Putamen (tissue), 1 donor: ENCODE measurements at regions not wholly inside any gene's neighbourhood (a gene's known extent, or its start where the extent isn't known, plus 50 kb on each side); places are given as distances from the start of the nearest gene placed in this dataset.

Experiments
- DNase-seq: peaks from one replicate; pipeline ENCODE4 v3.0.0-alpha.2; 2016; ENCODE audit warnings: low spot score

GRCh38 chr5:173464813-173465212 is 136.6 kb upstream of the STC2 start:
- no peak for DNase-seq

GRCh38 chr5:173463207-173463606 is 135.0 kb upstream of the STC2 start:
- DNase-seq = no peak

GRCh38 chr5:173458828-173459609 is 130.8 kb upstream of the STC2 start:
- DNase-seq = no peak

GRCh38 chr5:173457482-173457881 is 129.3 kb upstream of the STC2 start:
- no peak for DNase-seq

- no peak for DNase-seq
Observed at GRCh38 chr5:173456751-173457171, 128.5 kb upstream of the STC2 start.

DNA sequence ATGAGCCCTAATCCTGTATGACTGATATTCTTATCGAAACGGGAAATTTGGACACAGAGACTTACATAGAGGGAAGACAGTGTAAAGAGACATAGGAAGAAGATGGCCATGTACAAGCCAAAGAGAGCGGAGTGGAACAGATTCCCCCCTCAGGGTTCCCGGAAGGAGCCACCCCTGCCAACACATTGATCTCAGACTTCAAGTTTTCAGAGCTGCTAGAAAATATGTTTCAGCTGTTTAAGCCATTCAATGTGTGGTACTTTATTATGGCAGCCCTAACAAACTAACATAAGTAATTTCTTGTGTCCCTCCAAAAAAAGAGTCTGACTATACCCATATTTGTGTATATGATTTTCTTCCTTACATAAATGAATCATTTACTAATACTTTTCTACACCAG is 128.0 kb upstream of the STC2 start:
- no peak for DNase-seq

DNA sequence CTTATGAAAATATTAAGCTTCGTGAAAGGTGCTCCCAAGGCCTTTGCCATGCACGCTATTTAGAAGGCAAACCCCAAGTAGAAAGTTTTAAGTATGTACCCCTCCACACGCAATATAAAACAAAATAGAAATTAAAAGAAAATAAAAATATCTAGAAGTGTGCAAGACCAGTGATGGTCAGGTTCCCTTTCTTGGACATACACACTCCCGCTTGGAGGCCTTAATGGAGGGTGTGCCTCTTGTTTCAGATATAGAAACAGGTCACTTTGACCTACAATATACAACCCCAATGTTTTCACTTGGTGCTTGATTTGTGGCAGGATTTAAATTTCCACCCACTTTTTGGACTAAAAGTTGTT is 127.4 kb upstream of the STC2 start:
- DNase-seq = no peak

DNA sequence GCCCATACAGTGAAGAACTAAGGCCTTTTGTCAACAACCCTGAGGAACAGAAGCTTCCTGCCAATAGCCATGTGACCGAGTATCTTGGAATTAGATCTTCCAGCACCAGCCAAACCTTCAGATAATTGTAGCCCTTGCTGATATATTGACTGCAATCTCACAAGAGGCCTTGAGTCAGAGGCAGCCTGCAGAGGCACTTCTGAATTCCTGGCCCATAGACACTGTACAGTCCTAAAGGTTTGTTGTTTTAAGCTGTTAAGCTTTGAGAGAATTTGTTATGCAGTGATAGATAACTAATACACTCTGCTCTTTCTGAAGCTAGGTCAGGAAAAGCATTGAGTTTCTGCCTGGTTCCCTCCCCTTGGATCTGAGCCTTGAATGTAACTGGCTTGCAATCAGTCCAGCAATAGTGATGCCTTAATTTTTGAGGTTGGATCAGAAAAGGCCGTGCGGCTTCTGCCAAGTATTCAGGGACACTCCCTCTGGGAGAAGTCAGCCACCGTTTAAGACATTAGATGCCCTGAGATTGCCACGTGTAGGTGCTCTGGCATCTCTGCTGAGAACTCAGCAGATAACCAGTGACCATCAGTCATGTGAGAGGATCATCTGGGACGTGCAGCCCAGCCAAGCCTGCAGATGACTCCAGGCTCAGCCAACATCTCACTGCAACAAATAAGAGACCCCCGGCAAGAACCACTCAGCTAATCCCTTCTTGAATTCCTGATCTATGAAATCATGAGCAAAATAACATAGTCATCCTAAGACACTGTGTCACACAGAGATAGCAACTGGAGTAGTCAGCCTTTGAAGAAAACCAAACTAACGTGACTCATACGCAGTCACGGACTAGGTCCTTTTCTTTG is 126.8 kb upstream of the STC2 start:
- no peak for DNase-seq

GRCh38 chr5:173454361-173454735 is 126.1 kb upstream of the STC2 start:
- DNase-seq = no peak

- DNase-seq = no peak
Observed at GRCh38 chr5:173453167-173453566, 125.0 kb upstream of the STC2 start.

GRCh38 chr5:173452119-173452905 is 124.1 kb upstream of the STC2 start:
- no peak for DNase-seq

GRCh38 chr5:173451651-173452050 is 123.4 kb upstream of the STC2 start:
- DNase-seq = no peak

GRCh38 chr5:173451031-173451430 is 122.8 kb upstream of the STC2 start:
- DNase-seq = no peak

GRCh38 chr5:173450188-173450587 is 122.0 kb upstream of the STC2 start:
- no peak for DNase-seq

DNA sequence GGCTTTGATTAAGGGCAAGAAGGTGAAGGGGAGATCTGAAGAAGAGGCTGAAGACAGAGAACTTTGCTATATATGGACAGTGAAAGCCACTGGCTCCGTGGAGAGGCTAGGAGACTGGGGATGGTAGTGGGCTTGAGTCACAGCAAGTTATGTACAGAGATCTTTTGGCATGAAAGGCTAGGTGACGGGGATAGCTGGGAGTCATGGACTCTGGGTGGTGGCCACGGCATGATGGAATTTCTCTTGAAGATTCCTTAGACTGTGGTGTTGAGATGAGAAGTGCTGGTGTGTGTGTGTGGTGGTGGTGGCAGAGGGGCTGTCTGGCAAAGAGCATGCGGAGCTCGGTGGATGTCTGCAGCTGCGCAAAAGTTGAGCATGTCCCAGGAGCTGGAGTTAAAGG is 120.6 kb upstream of the STC2 start:
- no peak for DNase-seq

DNA sequence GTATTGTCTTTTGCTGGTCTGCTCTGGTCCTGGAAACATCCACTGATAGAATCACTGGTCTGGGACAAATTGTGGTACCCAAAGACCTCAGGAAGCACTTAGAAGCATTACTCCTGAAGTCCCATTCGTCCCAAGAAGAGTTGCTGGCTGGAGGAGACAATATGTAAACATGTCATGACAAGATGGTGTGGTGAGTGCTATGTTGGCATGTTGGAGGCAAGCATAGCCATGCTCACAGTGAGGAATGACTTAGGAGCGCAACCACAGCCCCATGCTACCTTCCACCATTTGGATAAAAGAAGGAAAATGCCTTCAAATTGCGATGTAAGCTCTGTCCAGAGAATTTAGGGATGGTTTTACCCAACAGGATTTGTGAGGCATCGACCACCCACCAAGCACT is 115.8 kb upstream of the STC2 start:
- no peak for DNase-seq

GRCh38 chr5:173441053-173441628 is 112.9 kb upstream of the STC2 start:
- DNase-seq = no peak

GRCh38 chr5:173438951-173439350 is 110.7 kb upstream of the STC2 start:
- no peak for DNase-seq

GRCh38 chr5:173435447-173435846 is 107.2 kb upstream of the STC2 start:
- no peak for DNase-seq

DNA sequence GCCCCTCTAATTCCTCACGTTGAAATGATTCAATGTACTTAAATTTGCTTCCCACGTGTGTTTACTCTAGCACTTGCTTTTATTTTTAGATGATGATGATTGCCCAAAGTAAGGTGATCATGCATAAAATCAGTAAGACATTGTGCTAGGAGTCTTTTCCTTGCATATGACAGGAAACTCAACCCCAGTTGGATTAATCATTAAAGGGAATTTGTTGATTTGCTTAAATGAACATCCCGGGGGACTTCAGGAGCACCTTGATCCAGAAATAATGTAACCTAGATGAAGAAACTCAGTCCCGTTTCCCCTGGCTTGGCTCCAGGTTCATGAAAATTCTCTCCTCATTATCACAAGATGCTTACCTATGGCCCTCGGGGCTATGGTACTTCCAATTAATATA is 106.1 kb upstream of the STC2 start:
- no peak for DNase-seq

DNA sequence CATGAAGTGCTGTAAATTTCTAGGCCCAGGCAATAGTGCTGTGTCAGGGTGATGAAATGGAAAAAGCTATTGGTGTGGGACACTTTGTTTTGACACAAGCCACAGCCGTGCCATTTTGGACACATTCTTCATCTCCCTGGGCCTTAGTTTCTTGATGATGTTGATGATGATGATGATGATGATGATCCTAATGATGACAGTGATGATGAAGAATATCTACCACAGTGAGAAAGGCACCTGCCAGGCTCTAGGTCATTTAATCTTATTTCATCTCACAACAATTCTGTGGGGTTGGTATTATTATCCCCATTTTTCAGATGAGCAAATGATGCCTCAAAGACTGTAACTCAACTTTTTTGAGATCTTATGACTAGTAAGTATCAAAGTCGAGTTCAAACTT is 102.2 kb upstream of the STC2 start:
- DNase-seq = no peak

DNA sequence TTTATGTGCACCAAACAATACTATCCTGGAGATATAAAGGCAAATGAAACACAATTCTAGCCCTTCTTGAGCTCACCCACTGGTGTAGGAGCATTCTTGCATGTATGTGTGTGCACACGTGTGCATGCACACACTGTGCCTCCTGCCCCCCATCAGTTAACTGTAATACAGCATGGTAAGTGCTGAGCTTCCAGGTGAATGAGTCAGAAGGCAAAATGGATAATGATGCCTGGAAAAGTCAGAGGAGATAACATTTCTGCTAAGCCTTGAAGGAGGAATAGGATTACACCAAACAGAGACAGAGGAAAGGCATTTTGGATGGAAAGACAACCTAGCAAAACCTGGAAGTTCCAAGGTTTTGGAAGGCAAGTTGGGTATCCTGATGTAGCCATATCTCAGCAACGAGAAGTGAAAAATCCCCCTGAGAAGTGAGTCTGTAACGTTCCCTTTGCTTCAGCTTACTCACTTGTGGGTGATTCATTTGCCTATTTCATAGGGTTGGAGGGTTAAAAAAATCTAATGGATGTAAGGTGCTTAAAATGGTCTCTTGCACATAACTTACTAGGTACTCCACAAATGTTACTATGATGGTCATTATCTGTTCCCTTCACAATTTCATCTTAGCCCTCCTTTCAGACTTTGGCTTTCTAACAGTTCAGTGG is 101.4 kb upstream of the STC2 start:
- DNase-seq = no peak
